ENCODE measurements at regions not wholly inside any gene's neighbourhood (a gene's known extent, or its start where the extent isn't known, plus 50 kb on each side); places are given as distances from the start of the nearest gene placed in this dataset.

DNA sequence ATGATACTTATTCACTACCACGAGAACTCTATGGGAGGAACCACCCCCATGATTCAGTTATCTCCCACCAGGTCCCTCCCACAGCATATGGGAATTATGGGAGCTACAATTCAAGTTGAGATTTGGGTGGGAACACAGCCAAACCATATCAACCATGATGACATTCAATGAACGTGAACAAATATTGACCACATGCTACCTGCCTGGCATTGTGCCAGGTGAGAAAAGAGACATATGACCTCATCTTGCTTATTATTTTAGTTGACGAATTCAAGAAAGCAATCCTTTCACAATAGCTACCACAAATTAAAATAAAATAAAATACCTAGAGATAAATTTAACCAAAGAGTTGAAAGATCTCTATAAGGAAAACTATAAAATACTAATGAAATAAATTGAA lies 286.5 kb upstream of the CRIM1 start:
- DNase-seq (ENCODE audit: low spot score in 2 of 2) = no peak

DNA sequence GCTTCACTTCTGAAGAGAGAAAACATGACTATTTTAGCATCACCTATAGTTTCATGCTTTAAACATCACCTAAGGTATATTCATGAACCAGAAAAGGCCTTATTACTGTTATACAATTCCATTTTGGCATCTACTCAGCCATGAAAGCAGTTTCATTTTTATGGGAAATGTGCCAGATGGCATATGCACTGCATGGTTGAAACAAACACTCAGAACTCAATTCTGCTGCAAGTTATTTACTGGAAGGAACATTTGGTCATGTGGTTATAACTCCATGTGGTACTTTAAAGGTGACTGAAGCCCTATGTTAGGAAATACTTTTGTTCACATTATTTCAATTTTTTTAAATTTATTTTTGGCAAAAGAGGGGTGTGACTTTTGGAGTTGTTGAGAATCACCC lies 287.5 kb upstream of the CRIM1 start:
- DNase-seq (ENCODE audit: low spot score in 2 of 2) = no peak
- Histone ChIP-seq H3K27me3 (no peaks in the 10 kb centered on the region), H3K36me3 (no peaks in the 10 kb centered on the region), H3K9me3 (peaks cover 0 to 5% (median 0%) of the 10 kb centered on the region in 4 donors), H3K4me3 (no peak overlapping the region), H3K4me1 (no peaks in the 10 kb centered on the region), H3K27ac (no peak overlapping the region)
- no peak for TF ChIP-seq CTCF (IDR thresholded peaks at IDR 0.05)
- no peak for TF ChIP-seq POLR2A (IDR thresholded peaks at IDR 0.05)
- TF ChIP-seq EP300 (IDR thresholded peaks at IDR 0.05) = no peak

More for the DNA sequence above, 286.5 kb upstream of the CRIM1 start:
- Histone ChIP-seq H3K9me3 (peaks cover 0 to 5% (median 0%) of the 10 kb centered on the region in 4 donors), H3K27me3 (no peaks in the 10 kb centered on the region), H3K4me1 (no peaks in the 10 kb centered on the region), H3K36me3 (no peaks in the 10 kb centered on the region), H3K4me3 (no peak overlapping the region), H3K27ac (no peak overlapping the region)
- TF ChIP-seq EP300 (IDR thresholded peaks at IDR 0.05) = no peak
- no peak for TF ChIP-seq CTCF (IDR thresholded peaks at IDR 0.05)
- TF ChIP-seq POLR2A (IDR thresholded peaks at IDR 0.05) = no peak
- WGBS, 2 donors = 81 to 87% methylated on average over 3 of the region's 3 CpGs

DNA sequence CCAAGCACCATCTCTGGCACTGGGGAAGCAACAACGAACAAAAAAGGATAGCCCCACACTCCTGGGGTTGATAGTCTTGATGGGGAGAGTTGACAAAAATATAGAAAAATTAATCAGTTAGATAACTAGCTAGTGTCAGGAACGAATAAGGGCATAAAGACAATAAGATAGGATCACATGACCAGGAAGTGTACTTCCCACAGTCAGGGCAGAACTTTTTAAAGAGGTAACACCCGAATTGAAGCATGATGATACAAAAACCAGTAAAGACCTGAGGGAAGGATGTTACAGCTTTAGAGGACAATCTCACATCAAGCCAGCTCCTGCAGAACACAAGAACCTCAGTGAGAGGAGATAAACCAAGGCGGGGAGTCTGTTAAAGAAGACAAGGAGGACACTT lies 295.4 kb upstream of the CRIM1 start:
- no peaks in the 10 kb centered on the region for H3K27me3 ChIP-seq
- H3K27ac ChIP-seq = no peak overlapping the region
- no peaks in the 10 kb centered on the region for H3K4me1 ChIP-seq
- TF ChIP-seq EP300 (IDR thresholded peaks at IDR 0.05) (no peak), POLR2A (IDR thresholded peaks at IDR 0.05) (no peak), CTCF (IDR thresholded peaks at IDR 0.05) (no peak)
- no peak for DNase-seq (ENCODE audit: low spot score in 2 of 2)
- no peak overlapping the region for H3K4me3 ChIP-seq
- 60 to 62% methylated on average over 4 of the region's 4 CpGs for WGBS, 2 donors
- peaks cover 0 to 4% (median 0%) of the 10 kb centered on the region in 4 donors for H3K9me3 ChIP-seq
- no peaks in the 10 kb centered on the region for H3K36me3 ChIP-seq

- TF ChIP-seq POLR2A (IDR thresholded peaks at IDR 0.05) = no peak
- TF ChIP-seq CTCF (IDR thresholded peaks at IDR 0.05) = no peak
- TF ChIP-seq EP300 (IDR thresholded peaks at IDR 0.05) = no peak
- H3K27me3 ChIP-seq = no peaks in the 10 kb centered on the region
- no peaks in the 10 kb centered on the region for H3K36me3 ChIP-seq
- H3K9me3 ChIP-seq = no peaks in the 10 kb centered on the region
- no peak overlapping the region for H3K4me3 ChIP-seq
- peak overlapping the region in 1 of 4 donors; percentile 17 for H3K27ac ChIP-seq
- no peak for DNase-seq (ENCODE audit: low spot score in 2 of 2)
- H3K4me1 ChIP-seq = no peaks in the 10 kb centered on the region
These were observed 295.9 kb upstream of the CRIM1 start for GRCh38 chr2:36059691-36060090.

GRCh38 chr2:36058953-36059352 lies 296.6 kb upstream of the CRIM1 start:
- no peak for TF ChIP-seq CTCF (IDR thresholded peaks at IDR 0.05)
- no peak for TF ChIP-seq EP300 (IDR thresholded peaks at IDR 0.05)
- TF ChIP-seq POLR2A (IDR thresholded peaks at IDR 0.05) = no peak
- Histone ChIP-seq H3K4me3 (no peak overlapping the region), H3K27me3 (no peaks in the 10 kb centered on the region), H3K36me3 (no peaks in the 10 kb centered on the region), H3K4me1 (no peaks in the 10 kb centered on the region), H3K9me3 (no peaks in the 10 kb centered on the region), H3K27ac (no peak overlapping the region)
- no peak for DNase-seq (ENCODE audit: low spot score in 2 of 2)
- 43 to 61% methylated on average over 2 of the region's 2 CpGs for WGBS, 2 donors

Data from tibial nerve (tissue), 4 donors.